NCI-H524 treated with DMSO at 0.1 percent for 48 hours (cell line): ENCODE measurements at regions not wholly inside any gene's neighbourhood (a gene's known extent, or its start where the extent isn't known, plus 50 kb on each side); places are given as distances from the start of the nearest gene placed in this dataset.
A peak's percentile ranks its signal among the peaks of the same experiment; 100 is the strongest.

Source experiments
- DNase-seq: peaks from one replicate; lab custom pipeline; 2025; lab: John Stamatoyannopoulos, UW

DNA sequence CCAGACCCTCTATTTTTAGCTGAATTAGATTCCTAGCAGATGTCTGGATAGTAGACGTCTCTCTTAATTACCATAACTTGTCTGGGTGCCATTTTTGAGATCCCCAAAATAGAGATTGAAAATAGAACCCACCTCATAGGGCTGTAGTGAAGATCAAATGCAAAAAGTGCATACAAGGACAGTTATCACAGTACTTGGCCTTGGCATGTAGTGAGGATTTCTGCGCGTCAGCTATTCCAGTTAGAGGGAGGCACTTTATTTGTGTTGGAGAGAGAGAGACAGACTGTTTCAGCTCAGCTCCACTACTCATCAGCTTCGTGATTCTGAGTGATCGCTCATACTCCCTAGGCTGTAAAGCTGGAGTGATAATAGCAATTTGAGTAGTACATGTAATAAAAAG is 59.6 kb upstream of the CDH13 start:
- no peak for DNase-seq

GRCh38 chr16:82563401-82563800 is 63.4 kb upstream of the CDH13 start:
- DNase-seq, result no peak

GRCh38 chr16:82562183-82562683 is 64.5 kb upstream of the CDH13 start:
- no peak for DNase-seq

- no peak for DNase-seq
Observed at GRCh38 chr16:82560805-82561325, 65.9 kb upstream of the CDH13 start.

GRCh38 chr16:82544378-82545160 is 82.2 kb upstream of the CDH13 start:
- no peak for DNase-seq

DNA sequence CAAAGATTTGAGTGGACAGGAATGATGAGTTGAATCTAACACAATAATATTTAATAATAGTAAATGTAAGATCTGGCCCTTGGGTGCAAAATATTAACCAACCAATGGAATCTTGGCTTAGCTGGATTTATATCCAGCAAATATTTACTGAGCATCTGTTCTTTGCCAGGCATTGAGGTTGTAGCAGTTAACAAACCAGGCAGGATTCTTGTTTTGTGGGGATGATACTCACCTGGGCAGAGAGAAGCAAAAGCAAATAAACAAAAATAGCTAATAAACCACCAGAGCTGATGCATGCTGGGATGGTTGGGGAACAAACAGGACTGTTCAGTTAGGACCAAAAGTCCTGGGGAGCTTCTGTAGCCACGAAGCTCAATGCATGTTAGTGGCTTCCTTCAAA is 84.1 kb upstream of the CDH13 start:
- no peak for DNase-seq

DNA sequence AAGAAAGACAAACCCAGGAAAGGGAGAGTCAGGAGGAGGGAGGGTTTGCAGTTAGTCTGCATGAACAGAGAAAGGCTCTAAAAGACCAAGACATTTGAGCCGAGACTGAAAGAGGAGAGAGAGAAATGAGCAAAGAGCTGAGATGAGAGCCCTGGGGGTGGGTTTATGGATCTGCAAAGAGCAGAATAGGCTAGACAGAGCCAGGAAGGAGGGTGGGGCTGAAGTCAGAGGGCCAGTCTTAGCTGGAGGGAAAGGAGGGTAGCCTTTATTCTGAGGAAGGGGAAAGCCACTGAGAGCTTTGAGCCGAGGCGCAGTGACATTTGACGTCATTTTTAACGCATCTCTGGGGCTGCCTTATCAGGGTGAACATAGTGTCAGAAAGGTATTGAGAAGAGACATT is 85.7 kb upstream of the CDH13 start:
- DNase-seq, result no peak

- DNase-seq, result no peak
Observed at GRCh38 chr16:82535764-82536163, 91.0 kb upstream of the CDH13 start.

DNA sequence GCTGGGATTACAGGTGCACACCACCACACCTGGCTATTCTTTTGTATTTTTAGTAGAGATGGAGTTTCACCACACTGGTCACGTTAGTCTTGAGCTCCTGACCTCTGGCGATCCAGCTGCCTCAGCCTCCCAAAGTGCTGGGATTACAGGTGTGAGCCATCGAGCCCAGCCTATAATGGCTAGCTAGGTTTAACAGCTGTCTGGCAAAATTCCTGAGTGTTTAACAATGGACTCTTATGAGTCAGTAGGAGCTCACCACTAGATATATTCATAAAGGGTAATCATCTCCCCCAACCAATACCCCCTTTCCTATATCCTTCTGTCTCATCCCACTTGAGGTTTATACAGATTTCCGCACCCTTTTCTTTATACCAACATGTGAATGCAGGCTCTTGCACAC is 91.5 kb upstream of the CDH13 start:
- DNase-seq, result no peak

DNA sequence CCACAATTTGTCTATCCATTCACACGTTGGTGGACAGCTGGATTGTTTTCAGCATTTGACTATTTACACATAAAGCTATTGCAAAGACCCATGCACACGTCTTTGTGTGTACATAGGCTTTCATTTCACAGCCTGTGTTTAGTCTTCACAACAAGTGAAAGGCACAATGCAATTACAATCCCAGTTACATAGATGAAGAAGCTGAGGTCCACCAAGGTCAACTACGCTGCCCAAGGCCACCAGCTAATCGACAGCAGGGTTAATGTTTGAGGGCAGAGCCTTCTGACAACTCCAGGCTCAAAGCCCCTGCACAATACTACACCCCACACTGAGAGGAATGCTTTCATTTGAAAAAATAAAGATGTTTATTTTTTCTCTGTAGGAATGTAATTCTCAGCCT is 93.6 kb upstream of the CDH13 start:
- DNase-seq, result no peak

GRCh38 chr16:82530883-82531282 is 95.9 kb upstream of the CDH13 start:
- no peak for DNase-seq

DNA sequence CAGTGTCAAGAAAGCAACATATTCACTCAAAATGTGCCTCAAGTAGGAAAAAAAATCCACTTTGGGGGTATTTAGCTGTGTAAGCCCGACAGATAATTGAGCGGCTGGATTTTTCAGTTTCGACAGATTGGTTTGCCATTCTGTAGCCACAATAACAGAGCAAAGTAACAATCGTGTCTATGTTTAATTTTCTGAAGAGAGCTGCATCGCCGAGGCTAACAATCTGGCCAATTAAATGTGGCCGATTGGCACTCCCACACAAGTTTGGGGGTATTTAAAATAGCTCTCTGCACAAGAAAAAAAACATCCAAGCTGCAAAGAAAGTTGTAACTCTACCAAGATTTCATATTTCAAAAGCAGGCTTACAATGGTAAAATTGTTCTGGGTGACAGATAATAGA is 99.7 kb upstream of the CDH13 start:
- DNase-seq, result no peak

DNA sequence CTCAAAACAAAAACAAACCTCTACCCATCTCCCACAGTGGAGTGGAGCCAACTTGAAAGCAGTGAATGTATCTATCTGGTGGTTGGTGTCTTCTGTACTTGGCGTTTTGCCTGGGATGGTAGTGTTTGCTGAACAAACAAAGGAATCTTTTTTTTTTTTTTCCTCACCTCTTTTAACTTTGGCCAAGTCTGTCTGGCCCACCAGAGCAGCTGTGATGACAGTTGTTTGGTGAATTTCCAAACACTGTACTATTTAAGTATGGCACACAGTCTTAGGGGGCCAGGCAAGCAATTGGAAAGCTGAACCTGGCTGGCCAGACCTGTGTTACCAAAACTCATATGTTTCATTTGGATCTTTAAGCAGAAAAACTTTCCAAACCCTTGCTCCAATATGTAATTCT is 101.8 kb upstream of the CDH13 start:
- DNase-seq, result no peak

DNA sequence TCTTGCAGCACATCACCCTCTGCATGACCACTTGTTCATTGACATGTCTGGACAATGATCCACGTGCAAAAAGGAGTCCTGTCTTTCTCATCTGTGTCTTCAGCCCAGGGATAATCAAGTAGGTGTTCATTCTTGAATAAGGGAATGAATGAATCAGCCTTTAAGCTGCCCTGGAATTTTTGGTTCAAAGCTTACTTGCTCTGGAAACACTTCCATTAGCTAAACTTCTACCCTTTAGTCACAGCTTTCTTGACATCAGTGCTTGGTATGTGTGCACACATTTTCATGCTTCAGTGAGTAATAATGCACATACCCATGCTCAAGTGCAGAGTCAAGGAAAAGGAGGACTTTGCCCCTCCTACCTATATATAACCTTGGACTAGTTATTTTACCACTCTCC is 103.0 kb upstream of the CDH13 start:
- no peak for DNase-seq

- DNase-seq, result no peak
Observed at GRCh38 chr16:82522026-82522425, 104.7 kb upstream of the CDH13 start.

DNA sequence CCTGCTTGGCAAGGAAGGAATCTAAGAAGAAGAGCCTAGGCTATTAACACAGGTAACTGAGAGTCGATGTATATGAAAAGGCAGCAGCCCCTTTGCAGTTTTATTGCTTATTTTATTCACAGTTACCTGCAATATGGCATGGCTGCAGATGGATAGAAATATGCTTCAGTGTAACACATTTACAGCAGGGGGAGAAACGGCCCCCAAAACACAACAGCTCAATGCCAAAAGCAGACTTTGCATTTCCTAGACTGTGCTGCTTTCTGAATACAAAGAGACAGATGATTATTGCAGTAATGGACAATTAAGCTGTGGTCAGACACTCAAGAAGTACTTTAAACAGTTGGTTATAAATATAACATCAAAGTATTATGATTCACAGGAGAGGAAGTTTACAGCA is 108.0 kb upstream of the CDH13 start:
- no peak for DNase-seq

GRCh38 chr16:82514262-82514661 is 112.5 kb upstream of the CDH13 start:
- DNase-seq, result no peak

DNA sequence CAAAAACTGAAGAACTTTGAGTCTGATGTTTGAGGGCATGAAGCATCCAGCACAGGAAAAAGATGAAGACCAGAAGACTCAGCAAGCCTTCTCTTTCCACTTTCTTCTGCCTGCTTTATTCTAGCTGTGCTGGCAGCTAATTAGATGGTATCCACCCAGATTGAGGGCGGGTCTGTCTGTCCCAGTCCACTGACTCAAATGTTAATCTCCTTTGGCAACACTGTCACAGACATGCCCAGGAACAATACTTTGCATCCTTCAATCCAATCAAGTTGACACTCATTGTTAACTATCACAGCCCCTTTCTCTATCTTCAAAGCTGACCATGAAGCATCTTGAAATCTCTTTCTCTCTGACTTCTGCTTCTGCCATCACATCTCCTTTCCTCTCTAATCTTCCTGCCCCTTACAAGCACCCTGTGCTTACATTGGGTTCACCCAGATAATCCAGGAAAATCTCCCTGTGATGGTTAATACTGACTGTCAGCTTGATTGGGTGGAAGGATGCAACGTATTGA is 115.9 kb upstream of the CDH13 start:
- no peak for DNase-seq

DNA sequence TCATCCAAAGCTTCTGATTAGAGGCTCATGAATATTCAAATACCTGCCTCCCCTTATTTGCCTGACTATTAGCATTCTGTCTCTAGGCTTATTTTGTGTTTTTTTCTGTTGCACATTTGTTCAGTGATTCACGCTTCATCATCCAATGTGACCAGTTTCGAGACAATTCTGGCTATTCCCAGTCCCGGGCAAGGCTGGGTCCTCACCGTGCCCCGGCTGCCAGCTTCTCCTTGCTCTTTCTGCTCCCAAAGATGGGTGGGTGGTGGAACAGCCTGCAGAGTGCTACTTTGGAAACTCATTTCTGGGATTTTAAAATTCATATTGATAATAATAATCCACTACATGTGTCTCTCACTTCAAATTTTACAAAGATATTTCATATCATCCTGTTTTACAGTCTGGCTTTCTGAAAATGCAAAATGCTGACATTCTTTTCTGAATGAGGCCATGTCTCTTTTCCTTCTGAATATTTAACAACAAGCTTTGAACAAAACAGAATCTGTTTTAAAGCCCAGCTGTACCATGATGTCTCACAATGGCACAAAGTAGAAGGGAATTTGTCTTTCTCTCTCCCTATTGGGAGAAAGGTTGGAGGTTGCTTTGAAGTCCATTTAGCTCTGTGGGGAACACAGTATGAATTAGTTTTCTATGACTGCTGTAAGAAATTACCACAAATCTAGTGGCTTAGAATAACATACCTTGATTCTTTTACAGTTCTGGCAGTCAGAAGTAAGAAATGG is 116.9 kb upstream of the CDH13 start:
- no peak for DNase-seq

- DNase-seq, result peak; percentile 90
Observed at GRCh38 chr16:82506692-82507670, 119.8 kb upstream of the CDH13 start.

DNA sequence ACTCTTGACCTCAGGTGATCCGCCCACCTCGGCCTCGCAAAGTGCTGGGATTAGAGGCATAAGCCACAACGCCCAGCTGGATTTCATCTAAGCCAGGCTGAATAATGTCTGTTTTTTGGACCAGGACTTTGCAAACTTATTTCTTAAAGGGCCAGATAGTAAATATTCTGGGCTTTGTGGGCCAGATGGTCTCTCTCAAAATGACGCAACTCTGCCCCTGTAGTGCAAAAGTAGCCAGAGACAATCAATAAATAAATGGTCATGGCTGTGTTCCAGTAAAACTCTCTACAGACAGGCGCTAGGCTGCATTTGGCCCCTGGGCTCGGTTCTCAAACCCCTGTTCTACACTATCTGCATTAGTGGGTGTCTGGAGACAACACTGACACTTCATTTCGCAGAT is 121.9 kb upstream of the CDH13 start:
- DNase-seq, result peak; percentile 19

- no peak for DNase-seq
Observed at GRCh38 chr16:82499302-82499701, 127.5 kb upstream of the CDH13 start.
